Amniotic stem cell (primary cell): ENCODE measurements at regions not wholly inside any gene's neighbourhood (a gene's known extent, or its start where the extent isn't known, plus 50 kb on each side); places are given as distances from the start of the nearest gene placed in this dataset.
"Not testable (repeated sequence)": the region's sequence is repeated elsewhere in the genome, so short reads cannot be mapped to it uniquely, and the experiment has no call there.

Experiments
- DNase-seq: peaks from one replicate; lab custom pipeline; 2025; lab: John Stamatoyannopoulos, UW

DNA sequence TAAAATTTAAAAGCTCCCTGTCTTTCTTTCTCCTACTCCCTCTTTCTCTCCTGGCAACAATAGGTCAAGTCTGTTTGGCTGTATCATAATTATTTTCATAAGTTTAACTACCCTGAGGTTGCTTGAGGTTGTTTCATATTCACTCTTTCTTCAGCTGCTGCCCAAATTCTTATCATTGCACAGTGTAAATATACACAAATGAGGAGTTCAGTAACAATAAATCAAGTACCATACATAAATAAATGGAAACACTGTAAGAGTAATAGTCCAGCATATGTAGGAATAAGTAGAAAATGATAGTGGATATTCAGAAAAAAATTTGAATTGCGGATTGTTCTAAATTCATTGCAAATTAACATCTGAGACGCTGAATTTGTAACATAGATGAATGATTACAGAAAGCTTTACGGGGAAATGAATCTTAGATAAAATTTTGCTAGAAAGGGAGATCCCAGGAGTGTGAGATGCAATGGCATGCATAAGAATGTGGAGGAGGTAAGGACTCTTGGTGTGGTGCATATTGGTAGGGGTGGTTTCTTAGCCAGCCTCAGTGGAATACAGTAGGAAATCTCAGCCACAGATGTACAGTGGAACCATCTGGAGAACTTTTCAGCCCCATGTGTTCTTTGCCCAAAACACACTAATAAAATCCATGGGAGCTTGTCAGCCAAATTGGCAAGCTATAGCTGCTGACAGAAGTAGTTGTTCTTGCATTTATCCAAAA, 480.7 kb downstream of the HTR1B start:
- no peak for DNase-seq

DNA sequence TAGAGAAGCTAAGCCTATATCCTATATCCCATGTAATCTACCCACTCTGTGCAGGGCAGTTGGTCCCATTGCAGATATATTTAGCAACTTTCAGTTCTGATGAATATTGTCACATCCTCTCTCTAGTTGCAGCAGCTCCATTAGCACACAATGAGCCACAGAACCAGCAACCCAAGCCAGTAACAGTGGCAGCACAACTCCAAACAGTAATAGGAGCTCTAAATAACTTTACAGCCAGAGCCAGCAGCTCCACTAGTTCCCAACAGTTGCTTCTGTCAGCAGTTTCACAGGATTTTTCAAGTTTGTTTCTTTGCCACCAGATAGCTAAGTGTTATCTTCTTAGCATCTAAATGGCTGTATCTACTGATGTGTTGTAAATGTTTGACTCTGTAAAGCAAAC, 490.8 kb downstream of the HTR1B start:
- DNase-seq: no peak

- not testable (repeated sequence) for DNase-seq
Observed at GRCh38 chr6:76959177-76959576, 504.1 kb downstream of the HTR1B start.

GRCh38 chr6:76942203-76942966, 520.9 kb downstream of the HTR1B start:
- no peak for DNase-seq

- no peak for DNase-seq
Observed at GRCh38 chr6:76940191-76940590, 523.1 kb downstream of the HTR1B start.

DNA sequence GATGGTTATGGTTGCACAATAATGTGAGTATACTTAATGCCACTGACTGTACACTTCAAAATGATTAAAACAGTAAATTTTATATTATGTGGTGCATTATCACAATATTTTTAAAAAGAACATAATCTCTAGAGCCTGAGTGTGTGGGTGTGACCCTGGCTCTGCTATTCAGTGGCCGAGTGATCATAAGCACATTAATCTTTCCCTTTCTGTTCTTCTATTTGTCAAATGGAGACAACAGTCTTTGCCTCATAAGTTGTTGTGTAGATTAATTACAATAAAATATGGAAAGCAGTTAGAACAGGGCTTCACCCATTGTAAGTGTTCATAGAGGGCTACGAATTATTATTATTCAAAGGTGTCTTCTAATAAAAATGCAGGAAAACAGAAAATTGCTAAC, 548.6 kb downstream of the HTR1B start:
- DNase-seq: no peak

GRCh38 chr6:76905541-76905940, 557.8 kb downstream of the HTR1B start:
- DNase-seq: not testable (repeated sequence)

DNA sequence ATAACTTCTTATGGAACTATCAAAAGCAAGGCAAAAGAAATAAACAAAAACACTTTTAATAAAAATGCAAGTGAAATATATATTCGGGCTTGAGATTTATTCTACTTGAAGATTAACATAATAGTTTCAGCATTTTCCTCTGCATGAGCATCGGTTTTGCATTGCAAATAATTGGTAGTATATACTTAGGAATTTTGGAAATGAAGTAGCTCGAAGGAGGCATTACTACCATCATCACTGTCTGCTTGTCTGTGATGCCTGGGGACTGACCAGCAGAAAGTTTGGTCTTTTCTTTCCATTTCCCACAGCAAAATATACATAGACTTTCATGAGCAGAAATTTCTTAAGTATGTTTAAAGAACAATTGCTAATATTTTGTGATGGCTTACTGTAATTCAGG, 570.7 kb downstream of the HTR1B start:
- DNase-seq: no peak

GRCh38 chr6:76888351-76888750, 574.9 kb downstream of the HTR1B start:
- no peak for DNase-seq

GRCh38 chr6:76886900-76887299, 576.4 kb downstream of the HTR1B start:
- DNase-seq: no peak

DNA sequence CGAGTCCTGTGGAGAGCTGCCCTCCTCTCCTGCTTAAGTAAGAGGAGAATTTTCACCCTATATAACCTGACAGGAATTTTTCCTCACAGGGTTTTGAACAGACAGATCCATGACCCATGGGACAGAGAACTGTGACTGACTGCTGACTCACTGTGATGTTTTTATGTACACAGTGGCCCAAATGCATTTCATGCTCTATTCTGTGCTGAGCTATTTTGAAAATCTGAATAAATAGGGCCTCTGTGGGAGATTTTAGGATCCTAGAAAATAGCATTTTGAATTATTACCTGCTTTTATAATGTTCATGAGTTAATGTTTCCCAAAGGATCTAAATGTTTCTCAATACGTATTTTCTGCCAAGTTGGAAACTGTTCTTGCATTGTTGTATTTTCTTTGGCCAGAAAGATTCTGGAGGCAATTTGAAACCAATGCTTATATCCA, 577.4 kb downstream of the HTR1B start:
- DNase-seq: no peak

GRCh38 chr6:76881414-76881813, 581.9 kb downstream of the HTR1B start:
- DNase-seq: no peak

DNA sequence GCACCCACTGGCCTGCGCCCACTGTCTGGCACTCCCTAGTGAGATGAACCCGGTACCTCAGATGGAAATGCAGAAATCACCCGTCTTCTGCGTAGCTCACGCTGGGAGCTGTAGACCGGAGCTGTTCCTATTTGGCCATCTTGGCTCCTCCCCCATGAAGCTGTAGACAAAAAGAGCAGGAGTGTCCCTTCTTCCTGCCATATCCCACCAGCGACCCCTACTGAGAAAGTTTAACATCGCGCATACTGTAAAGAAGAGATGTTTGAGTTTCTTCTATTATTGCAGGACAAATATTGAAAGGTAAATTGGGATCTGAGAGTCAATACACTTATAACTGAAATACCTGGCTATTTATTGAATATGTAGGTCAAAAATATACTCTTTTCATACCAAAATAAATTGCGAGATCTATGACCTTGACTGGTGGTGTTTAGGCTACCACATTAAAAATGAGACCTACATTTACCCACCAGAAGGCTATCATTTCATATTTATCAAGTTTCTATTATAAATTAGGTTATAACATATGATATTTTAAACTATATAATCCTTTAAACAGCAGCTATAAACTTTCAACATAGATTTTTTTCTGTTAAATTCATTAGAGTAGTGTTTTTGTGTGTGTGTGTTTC, 586.3 kb downstream of the HTR1B start:
- DNase-seq: no peak

GRCh38 chr6:76876430-76876829, 586.9 kb downstream of the HTR1B start:
- not testable (repeated sequence) for DNase-seq

GRCh38 chr6:76867182-76867581, 596.1 kb downstream of the HTR1B start:
- no peak for DNase-seq

- no peak for DNase-seq
Observed at GRCh38 chr6:76866091-76866915, 597.0 kb downstream of the HTR1B start.

DNA sequence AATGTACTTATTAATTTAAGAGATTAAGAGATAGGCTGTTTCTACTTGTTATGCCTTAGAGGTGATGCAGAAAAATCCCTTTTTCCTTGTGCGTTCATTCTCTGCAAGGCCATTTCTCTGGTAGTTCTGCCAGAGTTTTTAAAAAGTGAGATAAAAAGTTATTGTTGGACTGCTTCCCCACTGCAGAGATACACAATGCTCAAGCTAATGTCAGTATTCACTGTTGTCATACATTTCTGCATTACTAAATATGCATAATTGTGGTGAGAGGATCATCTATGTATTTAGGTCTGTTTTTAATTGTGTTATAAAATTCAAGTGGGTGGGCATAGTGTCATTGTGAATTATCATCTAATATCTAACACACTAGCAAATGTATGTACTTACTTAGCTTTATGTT, 600.4 kb downstream of the HTR1B start:
- no peak for DNase-seq

DNA sequence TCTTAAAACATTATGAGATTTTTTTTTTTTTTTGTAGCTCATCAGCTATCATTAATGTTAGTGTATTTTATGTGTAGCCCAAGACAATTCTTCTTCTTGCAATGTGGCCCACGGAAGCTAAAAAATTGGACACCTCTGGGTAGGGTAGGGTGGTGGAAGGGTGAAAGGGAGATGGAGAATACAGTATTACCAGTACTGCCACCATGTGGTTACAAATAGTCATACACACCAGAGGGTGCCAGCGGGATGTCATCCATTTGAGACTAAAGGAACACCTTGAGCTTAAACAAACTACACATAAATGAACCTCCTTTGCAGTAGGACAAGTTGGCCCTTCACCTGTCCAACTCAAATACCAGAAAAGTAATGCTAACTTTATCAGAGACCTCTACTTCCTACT, 601.9 kb downstream of the HTR1B start:
- DNase-seq: no peak

DNA sequence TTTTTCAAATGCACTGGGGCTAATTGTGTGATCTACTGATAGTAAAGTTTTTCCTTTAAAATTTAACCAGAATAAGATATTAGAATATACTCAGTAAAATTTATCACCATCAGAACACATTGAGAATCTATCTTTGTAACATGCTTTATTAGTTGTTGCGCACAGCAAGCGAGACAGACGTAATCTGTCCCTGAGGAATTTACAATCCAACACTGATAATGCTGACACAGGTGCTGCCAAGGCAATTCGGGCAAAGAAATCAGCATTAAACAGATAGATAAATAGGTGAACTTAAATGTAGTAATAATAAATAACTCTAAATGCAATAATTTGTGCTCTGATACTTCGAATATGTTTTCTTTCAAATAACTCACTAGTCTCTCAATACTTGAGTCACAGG, 607.2 kb downstream of the HTR1B start:
- no peak for DNase-seq

GRCh38 chr6:76852776-76853175, 610.5 kb downstream of the HTR1B start:
- DNase-seq: no peak

DNA sequence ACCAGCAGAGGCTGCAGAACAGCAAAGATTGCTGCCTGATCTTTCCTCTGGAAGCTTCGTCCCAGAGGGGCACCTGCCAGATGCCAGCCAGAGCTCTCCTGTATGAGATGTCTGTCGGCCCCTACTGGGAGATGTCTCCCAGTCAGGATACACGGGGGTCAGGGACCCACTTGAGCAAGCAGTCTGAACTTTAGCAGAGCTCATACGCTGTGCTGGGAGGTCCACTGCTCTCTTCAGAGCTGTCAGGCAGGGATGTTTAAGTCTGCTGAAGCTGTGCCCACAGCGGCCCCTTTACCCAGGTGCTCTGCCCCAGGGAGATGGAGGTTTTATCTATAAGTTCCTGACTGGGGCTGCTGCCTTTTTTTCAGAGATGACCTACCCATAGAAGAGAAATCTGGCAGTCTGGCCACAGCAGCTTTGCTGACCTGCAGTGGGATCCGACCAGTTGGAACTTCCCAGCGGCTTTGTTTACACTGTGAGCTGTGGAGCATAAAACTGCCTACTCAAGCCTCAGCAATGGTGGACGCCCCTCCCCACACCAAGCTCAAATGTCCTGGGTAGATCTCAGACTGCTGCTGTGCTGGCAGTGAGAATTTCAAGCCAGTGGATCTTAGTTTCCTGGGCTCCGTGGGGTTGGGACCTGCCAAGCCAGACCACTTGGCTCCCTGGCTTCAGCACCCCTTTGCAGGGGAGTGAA, 613.9 kb downstream of the HTR1B start:
- DNase-seq: not testable (repeated sequence)
